T-helper 2 cell treated with Interferon-gamma antibody and Interleukin-4, amounts not matched to agents 100 ng/mL and 5 ng/mL, for 36 hours (primary cell): ENCODE measurements at regions not wholly inside any gene's neighbourhood (a gene's known extent, or its start where the extent isn't known, plus 50 kb on each side); places are given as distances from the start of the nearest gene placed in this dataset.

Source experiments
- intact Hi-C: fragments of 100-400 bp; cut with micrococcal nuclease; formaldehyde crosslinking; loops from one replicate; pipeline ENCODE4 v1.15.1; 2023

GRCh38 chr2:221836095-221836494 lies 264.0 kb upstream of the EPHA4 start:
- intact Hi-C loops: no loop called here

DNA sequence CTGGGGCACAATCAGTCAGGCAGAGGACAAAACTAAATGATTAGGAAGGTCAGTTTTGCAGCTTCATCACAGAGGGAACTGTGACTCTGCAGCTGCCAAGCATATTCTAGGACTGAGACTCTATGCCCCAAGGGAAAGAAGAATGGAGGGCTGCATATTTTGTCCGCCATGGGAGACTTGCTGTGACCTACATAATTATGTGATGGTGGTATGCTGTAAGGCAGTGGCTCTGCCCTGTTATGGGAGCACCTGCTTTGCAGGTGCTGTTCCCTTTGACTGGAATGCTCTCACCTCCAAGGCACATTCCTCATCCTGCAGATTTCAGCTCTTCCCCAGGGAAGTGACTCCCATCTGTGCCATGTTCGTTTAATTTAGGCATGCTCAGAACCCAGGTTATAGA lies 261.9 kb upstream of the EPHA4 start:
- intact Hi-C loops: no loop called here

DNA sequence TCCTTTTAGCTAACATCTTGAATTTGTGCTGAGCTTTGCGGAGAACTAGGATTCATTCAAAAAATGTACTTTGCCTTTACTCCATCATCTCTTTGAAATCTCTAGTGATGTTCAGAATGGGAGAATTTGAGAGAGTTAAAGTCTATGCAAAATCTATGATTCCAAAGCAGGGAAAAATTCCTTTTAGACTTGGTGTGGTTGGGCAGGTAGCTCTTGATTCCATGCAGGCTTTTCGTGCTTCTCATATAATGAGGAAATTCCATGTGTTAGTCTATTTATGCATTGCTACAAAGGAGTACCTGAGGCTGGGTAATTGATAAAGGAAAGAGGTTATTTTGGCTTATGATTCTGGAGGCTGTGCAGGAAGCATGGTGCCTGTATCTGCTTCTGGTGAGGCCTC lies 258.9 kb upstream of the EPHA4 start:
- intact Hi-C loops: no loop called here

GRCh38 chr2:221822416-221822815 lies 250.3 kb upstream of the EPHA4 start:
- intact Hi-C loops: no loop called here

GRCh38 chr2:221818616-221819320 lies 246.7 kb upstream of the EPHA4 start:
- intact Hi-C loops: no loop called here

- intact Hi-C loops: no loop called here
Measured at GRCh38 chr2:221817878-221818277, 245.8 kb upstream of the EPHA4 start.

- intact Hi-C loops: no loop called here
Measured at GRCh38 chr2:221817052-221817451, 244.9 kb upstream of the EPHA4 start.

GRCh38 chr2:221816566-221816965 lies 244.5 kb upstream of the EPHA4 start:
- intact Hi-C loops: no loop called here

DNA sequence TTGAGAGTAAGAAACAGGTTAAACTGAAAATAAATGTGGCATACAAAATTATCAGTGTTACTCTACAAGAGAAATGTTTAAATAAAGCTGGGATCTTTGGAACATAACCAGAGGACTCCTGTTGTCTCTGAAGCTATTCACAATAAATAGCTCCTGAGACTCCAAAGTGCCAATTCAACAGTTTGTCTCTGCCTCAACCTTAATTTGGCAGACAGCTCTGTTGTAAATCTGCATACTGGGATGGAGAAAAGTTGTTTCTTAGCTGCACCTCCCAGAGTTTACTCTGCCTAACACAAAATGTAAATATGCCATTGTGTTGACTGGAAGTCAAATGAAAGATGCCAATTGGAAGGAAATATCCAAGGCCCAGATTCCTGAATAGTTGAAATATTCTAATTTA lies 238.5 kb upstream of the EPHA4 start:
- intact Hi-C loops: no loop called here

DNA sequence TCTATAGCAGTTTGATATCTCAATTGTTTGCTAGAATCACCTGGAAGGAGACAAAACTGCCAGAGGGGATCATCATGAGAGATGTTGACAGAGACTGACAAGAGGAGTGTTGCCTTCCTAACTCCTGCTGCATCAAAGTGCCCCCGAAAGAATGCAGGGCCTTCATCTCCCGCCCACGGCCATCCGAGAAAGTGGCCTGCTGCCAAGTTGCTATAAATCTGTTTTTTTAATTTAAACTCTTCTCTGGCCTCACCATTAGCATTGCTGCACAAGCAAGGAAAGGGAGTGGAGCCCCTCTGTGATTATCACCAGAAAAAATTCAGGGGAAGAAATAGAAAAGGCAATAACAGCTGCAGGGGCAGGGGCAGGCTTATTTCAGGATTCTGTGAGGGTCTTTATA lies 238.1 kb upstream of the EPHA4 start:
- intact Hi-C loops: no loop called here

DNA sequence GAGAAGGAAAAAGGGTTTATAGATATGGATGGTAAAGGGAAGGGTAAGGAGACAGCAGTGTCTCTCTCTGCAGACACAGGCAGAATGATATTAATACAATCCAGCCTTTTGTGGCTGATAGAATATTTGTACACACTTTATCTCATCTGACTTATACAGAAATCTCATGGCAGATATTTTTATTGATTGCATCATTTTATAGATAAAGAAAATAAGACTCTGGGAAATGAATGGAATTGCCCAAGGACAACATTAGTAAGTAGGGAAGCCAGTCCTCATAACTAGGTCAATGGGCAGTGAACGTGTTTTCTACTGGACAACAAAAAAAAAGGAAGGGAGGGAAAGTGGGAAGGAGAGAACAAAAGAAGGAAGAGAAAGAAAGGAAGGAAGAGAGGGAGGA lies 236.4 kb upstream of the EPHA4 start:
- intact Hi-C loops: no loop called here

DNA sequence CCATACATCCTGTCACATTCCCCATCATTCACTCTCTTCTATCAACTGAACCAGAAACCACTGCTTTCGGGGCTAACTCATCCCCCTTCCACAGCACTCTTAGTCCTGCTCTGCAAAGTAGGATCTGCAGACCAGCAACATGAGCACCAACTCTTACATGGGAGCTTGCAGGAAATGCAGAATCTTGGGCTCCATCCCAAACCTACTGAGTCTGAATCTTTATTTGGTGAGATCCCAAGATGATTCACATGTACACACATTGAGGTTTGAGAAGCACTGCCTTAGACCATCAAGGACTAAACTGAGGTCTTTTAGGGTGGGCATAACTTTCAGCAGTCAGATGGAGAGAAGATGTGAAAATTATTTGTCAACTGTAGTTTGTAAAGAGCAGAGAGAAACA lies 235.6 kb upstream of the EPHA4 start:
- intact Hi-C loops: no loop called here

DNA sequence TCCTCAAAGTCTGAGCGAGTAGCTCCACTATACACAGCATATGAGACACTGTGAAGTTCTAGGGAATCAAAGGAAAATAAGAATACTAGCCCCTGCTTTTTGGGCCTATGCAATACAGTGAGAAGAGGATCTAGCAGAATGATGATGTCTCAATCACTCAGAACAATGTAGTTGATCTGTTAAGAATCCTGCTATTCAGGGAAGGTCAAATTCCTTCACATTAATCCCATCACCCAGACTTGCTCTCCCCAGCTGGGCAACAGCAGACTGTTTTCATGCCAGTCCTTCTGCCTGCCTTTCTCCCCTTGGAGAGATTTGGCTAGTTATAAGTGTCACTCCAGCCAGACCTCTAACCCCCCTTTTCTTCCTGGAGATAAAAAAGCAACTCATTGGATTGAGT lies 230.0 kb upstream of the EPHA4 start:
- intact Hi-C loops: no loop called here

DNA sequence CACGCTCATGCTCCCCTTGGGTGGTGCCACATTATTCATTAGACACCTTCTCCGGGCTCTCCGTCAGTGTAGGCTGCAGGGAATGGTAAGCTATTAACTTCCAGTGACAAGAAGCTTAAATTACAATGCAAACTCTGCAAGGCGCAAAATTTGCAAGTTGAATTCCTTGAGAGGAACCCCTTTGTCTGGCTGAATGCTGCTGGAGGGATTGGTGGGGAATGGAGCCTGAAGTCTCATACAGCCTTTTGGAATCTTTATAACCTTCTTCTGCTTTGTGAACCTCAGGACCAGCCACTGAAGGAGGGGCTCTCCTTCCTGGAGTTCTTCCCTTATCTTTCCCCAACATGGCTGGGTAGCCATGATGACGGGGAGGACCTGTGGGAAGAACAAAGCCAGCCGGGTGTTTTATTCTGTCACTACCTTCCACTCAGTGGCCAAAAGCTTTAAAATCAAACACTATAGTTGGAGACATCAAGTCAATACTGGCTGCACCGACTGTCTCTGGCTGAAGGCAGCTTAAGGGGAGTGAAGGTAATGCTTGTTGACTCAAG lies 220.9 kb upstream of the EPHA4 start:
- intact Hi-C loops: no loop called here

- intact Hi-C loops: no loop called here
Measured at GRCh38 chr2:221791844-221792243, 219.7 kb upstream of the EPHA4 start.

- intact Hi-C loops: no loop called here
Measured at GRCh38 chr2:221787561-221787960, 215.5 kb upstream of the EPHA4 start.

DNA sequence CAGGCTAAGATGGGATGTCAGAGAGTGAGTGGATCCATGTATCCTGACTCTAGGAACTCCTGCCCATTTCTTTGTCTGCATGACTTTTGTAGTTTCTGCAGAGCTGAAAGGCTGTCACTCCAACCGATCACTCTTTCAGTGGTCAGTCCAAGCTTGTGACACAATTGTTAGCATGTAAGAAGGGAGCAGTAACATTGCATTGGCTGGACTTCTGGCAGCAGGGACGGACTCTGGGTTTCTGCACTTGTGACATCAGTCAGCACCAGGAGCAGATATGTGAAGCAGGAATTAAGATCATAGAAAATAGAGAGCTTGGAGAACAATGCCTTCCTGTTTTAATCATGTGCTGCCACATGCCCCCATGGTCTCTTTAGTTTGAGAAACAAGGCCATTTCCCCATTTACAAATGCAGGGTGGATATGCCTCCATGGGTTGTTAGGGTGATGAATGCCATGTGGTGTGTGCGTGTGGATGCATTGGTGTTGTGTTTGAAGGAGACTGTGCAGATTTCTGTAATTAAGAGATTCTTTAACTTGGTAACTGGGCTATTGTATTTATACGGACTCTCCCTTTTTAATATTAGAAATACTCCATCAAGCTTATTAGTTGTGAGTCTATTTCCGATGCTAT lies 214.3 kb upstream of the EPHA4 start:
- intact Hi-C loops: no loop called here

- intact Hi-C loops: no loop called here
Measured at GRCh38 chr2:221780281-221780688, 208.2 kb upstream of the EPHA4 start.

DNA sequence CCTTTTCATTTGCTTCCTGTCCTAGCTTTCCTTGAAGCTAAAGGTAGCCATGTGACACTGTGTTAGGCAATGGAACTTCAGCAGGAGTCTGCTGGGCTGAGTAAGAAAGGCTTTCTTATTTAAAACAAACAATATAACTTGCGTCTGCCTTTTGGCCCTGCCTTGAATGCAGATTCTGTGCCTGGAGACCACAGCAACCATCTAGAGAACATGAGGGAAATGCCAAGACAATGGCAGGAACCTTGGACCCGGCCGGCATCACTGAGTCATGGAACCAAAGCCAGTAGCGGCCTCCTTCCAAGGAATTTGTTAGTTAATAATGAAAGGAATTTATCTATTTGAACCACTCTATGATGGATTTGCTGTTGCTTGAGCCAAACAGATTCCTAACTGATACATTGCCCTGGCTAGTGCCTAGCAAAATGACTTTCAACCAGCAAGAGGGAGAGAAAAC lies 207.5 kb upstream of the EPHA4 start:
- intact Hi-C loops: no loop called here

GRCh38 chr2:221778025-221778424 lies 205.9 kb upstream of the EPHA4 start:
- intact Hi-C loops: no loop called here

DNA sequence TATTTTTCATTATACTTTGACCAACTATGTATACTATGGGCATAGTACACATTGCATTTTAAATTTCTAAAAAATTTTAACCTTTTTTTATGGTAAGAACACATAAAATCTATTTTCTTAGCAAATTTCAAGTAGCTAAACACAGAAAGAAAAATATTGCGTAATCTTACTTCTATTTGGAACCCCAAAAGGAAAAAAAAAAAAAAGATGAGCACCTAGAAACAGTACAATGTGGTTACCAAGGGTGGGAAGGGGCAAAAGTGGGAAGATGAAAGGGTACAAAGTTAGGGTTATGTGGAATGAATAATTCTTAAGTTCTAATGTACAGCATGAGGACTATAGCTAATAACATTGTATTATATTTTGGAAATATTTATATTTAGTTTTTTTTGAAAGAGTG lies 205.0 kb upstream of the EPHA4 start:
- intact Hi-C loops: no loop called here

DNA sequence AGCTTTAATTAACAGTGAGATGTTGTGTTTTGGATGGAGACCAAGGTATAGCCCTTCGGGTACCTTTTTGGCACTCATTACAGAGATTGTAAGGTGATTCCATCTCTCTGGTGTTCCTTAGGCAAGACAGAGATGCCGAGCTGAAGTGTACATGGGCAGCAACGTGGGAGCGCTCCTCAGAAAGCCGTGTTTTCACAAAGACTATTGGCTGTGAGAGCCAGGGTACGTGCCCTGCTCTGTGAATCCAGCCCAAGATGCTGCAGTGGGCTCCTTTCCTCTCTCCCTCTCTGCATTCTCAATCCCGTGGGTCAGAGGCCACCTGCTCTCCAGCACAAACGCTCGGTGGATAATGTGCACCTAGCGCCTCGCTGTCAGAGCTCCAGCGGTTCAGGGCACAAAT lies 203.0 kb upstream of the EPHA4 start:
- intact Hi-C loops: no loop called here

GRCh38 chr2:221774136-221774535 lies 202.0 kb upstream of the EPHA4 start:
- intact Hi-C loops: no loop called here
